H4 (cell line): ENCODE measurements at regions not wholly inside any gene's neighbourhood (a gene's known extent, or its start where the extent isn't known, plus 50 kb on each side); places are given as distances from the start of the nearest gene placed in this dataset.

Experiments
- DNase-seq: peaks from one replicate; pipeline ENCODE4 v3.0.0-alpha.2; 2015; ENCODE audit warnings: low spot score

GRCh38 chr5:6915574-6915973 is 202.3 kb downstream of the TENT4A start:
- no peak for DNase-seq

- no peak for DNase-seq
Measured at GRCh38 chr5:6918255-6918654, 205.0 kb downstream of the TENT4A start.

- no peak for DNase-seq
Measured at GRCh38 chr5:6920628-6921256, 207.5 kb downstream of the TENT4A start.

- no peak for DNase-seq
Measured at GRCh38 chr5:6926491-6927038, 213.3 kb downstream of the TENT4A start.

- DNase-seq: no peak
Measured at GRCh38 chr5:6936031-6936430, 222.8 kb downstream of the TENT4A start.

- DNase-seq: no peak
Measured at GRCh38 chr5:6937677-6938076, 224.4 kb downstream of the TENT4A start.

- DNase-seq: no peak
Measured at GRCh38 chr5:6941631-6942030, 228.4 kb downstream of the TENT4A start.

GRCh38 chr5:6943197-6944112 is 230.2 kb downstream of the TENT4A start:
- no peak for DNase-seq

GRCh38 chr5:6948562-6948961 is 235.3 kb downstream of the TENT4A start:
- DNase-seq: no peak

GRCh38 chr5:6949230-6949629 is 236.0 kb downstream of the TENT4A start:
- DNase-seq: no peak

GRCh38 chr5:6950250-6950649 is 237.0 kb downstream of the TENT4A start:
- DNase-seq: no peak

GRCh38 chr5:6950860-6951259 is 237.6 kb downstream of the TENT4A start:
- DNase-seq: no peak

- DNase-seq: no peak
Measured at GRCh38 chr5:6961123-6961522, 247.9 kb downstream of the TENT4A start.

GRCh38 chr5:6961837-6962635 is 248.8 kb downstream of the TENT4A start:
- DNase-seq: no peak

GRCh38 chr5:6976971-6977370 is 263.7 kb downstream of the TENT4A start:
- no peak for DNase-seq

GRCh38 chr5:6979061-6979460 is 265.8 kb downstream of the TENT4A start:
- no peak for DNase-seq

GRCh38 chr5:6989230-6989629 is 276.0 kb downstream of the TENT4A start:
- no peak for DNase-seq

GRCh38 chr5:6994097-6994496 is 280.9 kb downstream of the TENT4A start:
- DNase-seq: no peak

- no peak for DNase-seq
Measured at GRCh38 chr5:6995115-6995514, 281.9 kb downstream of the TENT4A start.

GRCh38 chr5:7000310-7000709 is 287.1 kb downstream of the TENT4A start:
- DNase-seq: no peak

GRCh38 chr5:7010591-7010990 is 297.4 kb downstream of the TENT4A start:
- DNase-seq: no peak

- DNase-seq: no peak
Measured at GRCh38 chr5:7012057-7012456, 298.8 kb downstream of the TENT4A start.
